H9 (cell line): ENCODE measurements at regions not wholly inside any gene's neighbourhood (a gene's known extent, or its start where the extent isn't known, plus 50 kb on each side); places are given as distances from the start of the nearest gene placed in this dataset.

Experiments used
- DNase-seq: peaks from one replicate; pipeline ENCODE4 v3.0.0-alpha.2; 2017
- H2AFZ ChIP-seq: one replicate; pipeline ENCODE4 v1.6.1; 2013; ENCODE audit warnings: mild to moderate bottlenecking, low read length, control low read depth, moderate library complexity
- H2AK5ac ChIP-seq: 2 replicates; pipeline ENCODE4 v1.6.1; 2013; ENCODE audit warnings: low read length, control low read depth, mixed read lengths; ENCODE audit not compliant: insufficient read length
- H2BK120ac ChIP-seq: one replicate; pipeline ENCODE4 v1.6.1; 2013; ENCODE audit warnings: low read depth, mild to moderate bottlenecking, low read length, control low read depth, inconsistent platforms; ENCODE audit not compliant: poor library complexity, severe bottlenecking
- H2BK12ac ChIP-seq: 2 replicates; pipeline ENCODE4 v1.6.1; 2013; ENCODE audit warnings: low read length, control low read depth, mixed read lengths, low read depth; ENCODE audit not compliant: insufficient read length
- H2BK15ac ChIP-seq: 2 replicates; pipeline ENCODE4 v1.6.1; 2013; ENCODE audit warnings: low read depth, low read length, control low read depth
- H2BK20ac ChIP-seq: one replicate; pipeline ENCODE4 v1.6.1; 2013; ENCODE audit warnings: low read depth, mild to moderate bottlenecking, low read length, control low read depth, inconsistent platforms; ENCODE audit not compliant: poor library complexity, severe bottlenecking
- H2BK5ac ChIP-seq: 2 replicates; pipeline ENCODE4 v1.6.1; 2013; ENCODE audit warnings: low read length, control low read depth, mixed read lengths; ENCODE audit not compliant: insufficient read length
- H3K14ac ChIP-seq: 2 replicates; pipeline ENCODE4 v1.6.1; 2013; ENCODE audit warnings: low read length, control low read depth; ENCODE audit not compliant: insufficient read depth
- H3K18ac ChIP-seq: 2 replicates; pipeline ENCODE4 v1.6.1; 2013; ENCODE audit warnings: low read depth, mild to moderate bottlenecking, mixed read lengths, low read length, control low read depth; ENCODE audit not compliant: insufficient read length
- H3K23ac ChIP-seq: 2 replicates; pipeline ENCODE4 v1.6.1; 2013; ENCODE audit warnings: low read length, control low read depth, mixed read lengths, low read depth; ENCODE audit not compliant: insufficient read length
- H3K23me2 ChIP-seq: 2 replicates; pipeline ENCODE4 v1.6.1; 2013; ENCODE audit warnings: low read depth, mild to moderate bottlenecking, mixed read lengths, low read length, control low read depth; ENCODE audit not compliant: insufficient read length, poor library complexity, severe bottlenecking
- H3K27ac ChIP-seq: 2 replicates; pipeline ENCODE4 v1.5.1; 2013; ENCODE audit warnings: low read length, control low read depth, mixed read lengths, low read depth; ENCODE audit not compliant: insufficient read length
- H3K27me3 ChIP-seq: 2 replicates; pipeline ENCODE4 v1.6.1; 2013; ENCODE audit warnings: low read length, control low read depth, inconsistent platforms; ENCODE audit not compliant: insufficient read depth
- H3K4ac ChIP-seq: 2 replicates; pipeline ENCODE4 v1.6.1; 2013; ENCODE audit warnings: low read depth, mild to moderate bottlenecking, control low read depth, inconsistent platforms, low read length, moderate library complexity
- H3K4me1 ChIP-seq: 2 replicates; pipeline ENCODE4 v1.6.1; 2013; ENCODE audit warnings: low read length, control low read depth, inconsistent platforms; ENCODE audit not compliant: insufficient read depth
- H3K4me2 ChIP-seq: 2 replicates; pipeline ENCODE4 v1.6.1; 2013; ENCODE audit warnings: low read length, control low read depth, mixed read lengths; ENCODE audit not compliant: insufficient read length, insufficient read depth
- H3K56ac ChIP-seq: 2 replicates; pipeline ENCODE4 v1.6.1; 2013; ENCODE audit warnings: low read depth, mild to moderate bottlenecking, mixed read lengths, low read length, control low read depth; ENCODE audit not compliant: insufficient read length
- H3K79me1 ChIP-seq: 2 replicates; pipeline ENCODE4 v1.6.1; 2013; ENCODE audit warnings: low read depth, mild to moderate bottlenecking, moderate library complexity, low read length, control low read depth, inconsistent platforms; ENCODE audit not compliant: insufficient read depth, poor library complexity, severe bottlenecking
- H3K79me2 ChIP-seq: 2 replicates; pipeline ENCODE4 v1.6.1; 2013; ENCODE audit warnings: low read length, control low read depth, inconsistent platforms; ENCODE audit not compliant: insufficient read depth
- H3K9ac ChIP-seq: 2 replicates; pipeline ENCODE4 v1.6.1; 2013; ENCODE audit warnings: low read length, control low read depth, mixed read lengths; ENCODE audit not compliant: insufficient read length; ENCODE audit errors: extremely low read depth
- H3K9me3 ChIP-seq: one replicate; pipeline ENCODE4 v1.6.1; 2013; ENCODE audit warnings: low read depth, low read length, inconsistent platforms; ENCODE audit not compliant: control insufficient read depth
- H3T11ph ChIP-seq: one replicate; pipeline ENCODE4 v1.6.1; 2013; ENCODE audit warnings: mild to moderate bottlenecking, low read length, control low read depth, inconsistent platforms
- H4K20me1 ChIP-seq: one replicate; pipeline ENCODE4 v1.6.1; 2013; ENCODE audit not compliant: control insufficient read depth, insufficient read length, insufficient read depth
- H4K5ac ChIP-seq: 2 replicates; pipeline ENCODE4 v1.6.1; 2013; ENCODE audit warnings: low read depth, mild to moderate bottlenecking, mixed read lengths, low read length, control low read depth; ENCODE audit not compliant: insufficient read length
- H4K8ac ChIP-seq: replicated peaks from 2 replicates; pipeline ENCODE4 v1.6.1; 2013; ENCODE audit warnings: low read length, control low read depth, mixed read lengths, low read depth; ENCODE audit not compliant: insufficient read length
- H4K91ac ChIP-seq: 2 replicates; pipeline ENCODE4 v1.6.1; 2013; ENCODE audit warnings: low read depth, mild to moderate bottlenecking, moderate library complexity, mixed read lengths, low read length, control low read depth; ENCODE audit not compliant: insufficient read length
- H3K27ac Mint-ChIP-seq, 3 experiments: 2 replicates in 2 of 3; 3 replicates in 1 of 3; pipeline ENCODE4 v1.8.0; 2020 to 2021; ENCODE audit warnings: mixed read lengths in 3 of 3, mild to moderate bottlenecking in 1 of 3, moderate library complexity in 1 of 3
- H3K27me3 Mint-ChIP-seq: 2 replicates; pipeline ENCODE4 v1.8.0; 2021; ENCODE audit warnings: low read depth, mild to moderate bottlenecking, moderate library complexity, mixed read lengths
- H3K36me3 Mint-ChIP-seq, 3 experiments: 2 replicates in 2 of 3; 3 replicates in 1 of 3; pipeline ENCODE4 v1.8.0; 2020 to 2021; ENCODE audit warnings: low read depth in 3 of 3, mixed read lengths in 3 of 3; ENCODE audit not compliant: insufficient read depth in 1 of 3
- H3K4me1 Mint-ChIP-seq, 2 experiments: 2 replicates each; pipeline ENCODE4 v1.8.0; 2020; ENCODE audit warnings: mixed read lengths in 2 of 2
- H3K4me3 Mint-ChIP-seq, 2 experiments: 2 replicates in 1 of 2; 3 replicates in 1 of 2; pipeline ENCODE4 v1.8.0; 2020 to 2021; ENCODE audit warnings: mild to moderate bottlenecking in 2 of 2, mixed read lengths in 2 of 2, moderate library complexity in 1 of 2
- H3K9me3 Mint-ChIP-seq, 2 experiments: 2 replicates in 1 of 2; 3 replicates in 1 of 2; pipeline ENCODE4 v1.8.0; 2020; ENCODE audit warnings: mild to moderate bottlenecking in 2 of 2, mixed read lengths in 2 of 2, moderate library complexity in 1 of 2
- CTCF ChIP-seq: fragments of 200-600 bp; sonication (generic); conservative IDR thresholded peaks from 3 replicates; pipeline ENCODE4 v1.8.0; 2021; ENCODE audit warnings: antibody characterized with exemption, mild to moderate bottlenecking
- WGBS: extraction: QIAGEN DNeasy Blood & Tissue Kit; methylation state at CpG from one replicate; pipeline ENCODE4 v1.1.7; 2013; ENCODE audit warnings: missing lambda C conversion rate, low lambda C conversion rate, mixed read lengths; ENCODE audit not compliant: insufficient read length; ENCODE audit errors: extremely low coverage; 5-methylcytosine and 5-hydroxymethylcytosine counted together

DNA sequence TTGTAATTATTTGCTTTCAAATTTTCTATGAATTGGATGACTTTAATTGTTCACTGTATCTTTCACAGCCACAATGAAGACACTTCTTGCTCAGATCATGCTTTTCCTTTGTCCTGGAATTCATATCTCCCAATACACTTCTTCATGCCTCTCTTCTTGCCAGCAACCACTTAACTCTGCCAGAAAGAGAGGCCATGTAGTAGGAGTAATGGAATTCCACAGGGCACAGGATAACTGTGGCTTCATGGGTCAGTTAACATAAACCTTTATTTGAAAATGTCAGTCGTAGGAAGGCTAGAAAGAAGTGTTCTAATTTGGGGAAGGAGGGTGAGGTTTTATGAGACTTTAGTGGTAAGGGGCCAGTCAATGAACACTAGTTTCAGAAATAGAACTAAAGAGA lies 190.3 kb downstream of the TMEM167A start:
- no peak overlapping the region for H2AK5ac ChIP-seq
- no CpG with 5 or more reads among the region's 1 CpG for WGBS
- H3K14ac ChIP-seq = no peak overlapping the region
- H3K79me1 ChIP-seq = no peaks in the 10 kb centered on the region
- no peak overlapping the region for H3K23ac ChIP-seq
- H3K18ac ChIP-seq = no peak overlapping the region
- H3K4me1 ChIP-seq = no peaks in the 10 kb centered on the region
- no peak overlapping the region for H2BK12ac ChIP-seq
- peaks cover 0 to 4% of the 10 kb centered on the region in 2 experiments; a peak in 1 of 5 replicates for H3K9me3 Mint-ChIP-seq
- H3K27me3 Mint-ChIP-seq = no peaks in the 10 kb centered on the region
- no peak overlapping the region for H3K56ac ChIP-seq
- no peak for TF ChIP-seq CTCF
- H3K4me3 Mint-ChIP-seq = no peak overlapping the region
- H3K9me3 ChIP-seq = no peaks in the 10 kb centered on the region
- no peak overlapping the region for H3K4ac ChIP-seq
- H3K27ac Mint-ChIP-seq = peak overlapping the region in 1 of 3 experiments; percentile 16; a peak in 1 of 7 replicates
- no peak for DNase-seq
- no peak overlapping the region for H4K5ac ChIP-seq
- H4K91ac ChIP-seq = no peak overlapping the region
- no peak overlapping the region for H3K9ac ChIP-seq
- H2AFZ ChIP-seq = no peak overlapping the region
- no peak overlapping the region for H3K4me2 ChIP-seq
- no peaks in the 10 kb centered on the region for H3K27me3 ChIP-seq
- no peaks in the 10 kb centered on the region for H3K23me2 ChIP-seq
- no peak overlapping the region for H2BK20ac ChIP-seq
- H3T11ph ChIP-seq = no peak overlapping the region
- H3K27ac ChIP-seq = no peak overlapping the region
- no peak overlapping the region for H4K8ac ChIP-seq
- H3K79me2 ChIP-seq = no peaks in the 10 kb centered on the region
- no peaks in the 10 kb centered on the region; a peak in 1 of 7 replicates for H3K36me3 Mint-ChIP-seq
- no peak overlapping the region for H2BK15ac ChIP-seq
- no peak overlapping the region for H2BK5ac ChIP-seq
- H2BK120ac ChIP-seq = no peak overlapping the region
- H4K20me1 ChIP-seq = no peaks in the 10 kb centered on the region
- peaks cover 24 to 25% of the 10 kb centered on the region in 2 experiments for H3K4me1 Mint-ChIP-seq
